Neural cell (in vitro differentiated cells): ENCODE measurements at regions not wholly inside any gene's neighbourhood (a gene's known extent, or its start where the extent isn't known, plus 50 kb on each side); places are given as distances from the start of the nearest gene placed in this dataset.
A peak's percentile ranks its signal among the peaks of the same experiment; 100 is the strongest.

Experiments
- H2AFZ ChIP-seq: fragments of 200-600, 300-800 bp; sonication (generic), shearing (Covaris generic); 2 replicates; pipeline ENCODE4 v1.6.0; 2014; ENCODE audit warnings: low read depth, mild to moderate bottlenecking, antibody characterized with exemption, low read length, moderate library complexity
- H3F3A ChIP-seq: fragments of 200-600 bp; shearing (Covaris generic); 2 replicates; pipeline ENCODE4 v1.6.1; 2016; ENCODE audit warnings: mild to moderate bottlenecking, moderate library complexity, mixed read lengths, antibody characterized with exemption, low read length; ENCODE audit not compliant: insufficient read depth, poor library complexity, severe bottlenecking
- H3K27ac ChIP-seq: fragments of 200-600, 300-800 bp; sonication (generic), shearing (Covaris generic); 2 replicates; pipeline ENCODE4 v1.5.1; 2014; ENCODE audit warnings: mild to moderate bottlenecking, low read length, moderate library complexity
- H3K27me3 ChIP-seq: fragments of 300-800, 200-600 bp; sonication (generic), shearing (Covaris generic); 2 replicates; pipeline ENCODE4 v1.6.0; 2014; ENCODE audit warnings: mild to moderate bottlenecking, low read depth, low read length, moderate library complexity; ENCODE audit not compliant: insufficient read depth
- H3K36me3 ChIP-seq: fragments of 300-800, 200-600 bp; sonication (generic), shearing (Covaris generic); 2 replicates; pipeline ENCODE4 v1.5.1; 2014; ENCODE audit warnings: mild to moderate bottlenecking, antibody characterized with exemption, low read length, moderate library complexity; ENCODE audit not compliant: insufficient read depth
- H3K4me2 ChIP-seq: fragments of 300-800, 200-600 bp; sonication (generic), shearing (Covaris generic); 2 replicates; pipeline ENCODE4 v1.6.0; 2014; ENCODE audit warnings: mild to moderate bottlenecking, low read length
- H3K4me3 ChIP-seq: fragments of 300-800, 200-600 bp; sonication (generic), shearing (Covaris generic); 2 replicates; pipeline ENCODE4 v1.5.1; 2014; ENCODE audit warnings: mild to moderate bottlenecking, low read length, moderate library complexity
- H3K79me2 ChIP-seq: fragments of 200-600 bp; shearing (Covaris generic); replicated peaks from 2 replicates; pipeline ENCODE4 v1.6.0; 2014; ENCODE audit warnings: mild to moderate bottlenecking, low read length, moderate library complexity; ENCODE audit not compliant: insufficient read depth
- H3K9ac ChIP-seq: fragments of 300-800, 200-600 bp; sonication (generic), shearing (Covaris generic); 2 replicates; pipeline ENCODE4 v1.6.1; 2016; ENCODE audit warnings: mild to moderate bottlenecking, low read length, mixed read lengths
- H3K9me2 ChIP-seq: fragments of 200-600 bp; shearing (Covaris generic); 2 replicates; pipeline ENCODE4 v1.6.1; 2016; ENCODE audit warnings: mild to moderate bottlenecking, low read length, mixed read lengths; ENCODE audit not compliant: insufficient read depth
- H3K9me3 ChIP-seq: fragments of 200-600, 300-800 bp; sonication (generic), shearing (Covaris generic); 2 replicates; pipeline ENCODE4 v1.6.1; 2016; ENCODE audit warnings: mild to moderate bottlenecking, mixed run types, low read length, moderate library complexity, mixed read lengths
- H4K20me1 ChIP-seq: fragments of 200-600 bp; shearing (Covaris generic); 2 replicates; pipeline ENCODE4 v1.6.1; 2016; ENCODE audit warnings: mild to moderate bottlenecking, mixed run types; ENCODE audit not compliant: insufficient read depth
- CTCF ChIP-seq: fragments of 450-650 bp; IDR thresholded peaks from 2 replicates; pipeline ENCODE4 v1.5.1; 2014; ENCODE audit warnings: antibody characterized with exemption, mild to moderate bottlenecking, moderate library complexity; ENCODE audit not compliant: poor library complexity, severe bottlenecking
- EP300 ChIP-seq: fragments of 450-650 bp; conservative IDR thresholded peaks from 2 replicates; pipeline ENCODE4 v1.6.1; 2014; ENCODE audit warnings: antibody characterized with exemption, mild to moderate bottlenecking, moderate library complexity; ENCODE audit not compliant: poor library complexity, severe bottlenecking
- EZH2 ChIP-seq: fragments of 200-600, 300-800 bp; shearing (Covaris generic), sonication (generic); IDR thresholded peaks from 2 replicates; pipeline ENCODE4 v1.6.1; 2014; ENCODE audit warnings: antibody characterized with exemption, low read length, borderline replicate concordance, mild to moderate bottlenecking; ENCODE audit not compliant: insufficient read depth, poor library complexity, severe bottlenecking
- MXI1 ChIP-seq: fragments of 450-650 bp; conservative IDR thresholded peaks from 2 replicates; pipeline ENCODE4 v1.6.1; 2014; ENCODE audit warnings: antibody characterized with exemption, mild to moderate bottlenecking; ENCODE audit not compliant: poor library complexity, severe bottlenecking
- POLR2AphosphoS5 ChIP-seq: IDR thresholded peaks from 2 replicates; pipeline ENCODE4 v1.6.1; 2012
- RAD21 ChIP-seq: fragments of 450-650 bp; conservative IDR thresholded peaks from 2 replicates; pipeline ENCODE4 v1.6.1; 2014; ENCODE audit warnings: antibody characterized with exemption, mild to moderate bottlenecking, moderate library complexity
- SMC3 ChIP-seq: fragments of 450-650 bp; conservative IDR thresholded peaks from 2 replicates; pipeline ENCODE4 v1.6.1; 2014; ENCODE audit warnings: antibody characterized with exemption, mild to moderate bottlenecking, moderate library complexity; ENCODE audit not compliant: poor library complexity
- TAF1 ChIP-seq: IDR thresholded peaks from 2 replicates; pipeline ENCODE4 v1.6.1; 2012; ENCODE audit warnings: low read depth
- TF ChIP-seq, protein P1 (sequence below): IDR thresholded peaks from 2 replicates; pipeline ENCODE4 v1.6.1; 2012; ENCODE audit warnings: borderline replicate concordance

DNA sequence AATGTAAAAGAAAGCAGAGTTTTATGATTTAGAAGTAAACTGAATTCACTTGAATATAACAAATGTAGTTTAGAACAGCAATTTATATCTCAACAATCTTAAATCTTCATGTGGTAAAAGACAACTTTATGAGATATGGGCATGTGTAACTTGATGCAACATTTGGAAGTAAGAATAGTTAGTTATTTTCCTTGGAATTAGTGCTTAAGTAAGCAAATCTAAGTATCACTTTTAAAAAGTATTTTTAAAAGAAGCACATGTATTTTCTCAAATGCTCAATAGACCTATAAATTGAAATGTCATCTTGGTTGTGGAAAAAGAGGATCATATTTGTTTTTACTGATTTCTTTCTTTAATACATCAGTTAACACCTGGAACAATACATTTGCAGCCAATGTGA is 340.3 kb upstream of the CDH6 start:
- Histone ChIP-seq H2AFZ (no peak overlapping the region), H3K36me3 (no peaks in the 10 kb centered on the region), H4K20me1 (no peaks in the 10 kb centered on the region), H3K27me3 (no peaks in the 10 kb centered on the region), H3K27ac (no peak overlapping the region), H3K4me2 (no peak overlapping the region), H3K9me3 (no peaks in the 10 kb centered on the region), H3K9me2 (no peaks in the 10 kb centered on the region), H3K79me2 (no peaks in the 10 kb centered on the region), H3F3A (no peaks in the 10 kb centered on the region), H3K4me3 (no peak overlapping the region), H3K9ac (no peak overlapping the region)
- TF ChIP-seq POLR2AphosphoS5 (no peak), EZH2 (no peak), CTCF (no peak), SMC3 (no peak), TAF1 (no peak), RAD21 (no peak), MXI1 (no peak), EP300 (no peak)
- TF ChIP-seq, protein P1, sequence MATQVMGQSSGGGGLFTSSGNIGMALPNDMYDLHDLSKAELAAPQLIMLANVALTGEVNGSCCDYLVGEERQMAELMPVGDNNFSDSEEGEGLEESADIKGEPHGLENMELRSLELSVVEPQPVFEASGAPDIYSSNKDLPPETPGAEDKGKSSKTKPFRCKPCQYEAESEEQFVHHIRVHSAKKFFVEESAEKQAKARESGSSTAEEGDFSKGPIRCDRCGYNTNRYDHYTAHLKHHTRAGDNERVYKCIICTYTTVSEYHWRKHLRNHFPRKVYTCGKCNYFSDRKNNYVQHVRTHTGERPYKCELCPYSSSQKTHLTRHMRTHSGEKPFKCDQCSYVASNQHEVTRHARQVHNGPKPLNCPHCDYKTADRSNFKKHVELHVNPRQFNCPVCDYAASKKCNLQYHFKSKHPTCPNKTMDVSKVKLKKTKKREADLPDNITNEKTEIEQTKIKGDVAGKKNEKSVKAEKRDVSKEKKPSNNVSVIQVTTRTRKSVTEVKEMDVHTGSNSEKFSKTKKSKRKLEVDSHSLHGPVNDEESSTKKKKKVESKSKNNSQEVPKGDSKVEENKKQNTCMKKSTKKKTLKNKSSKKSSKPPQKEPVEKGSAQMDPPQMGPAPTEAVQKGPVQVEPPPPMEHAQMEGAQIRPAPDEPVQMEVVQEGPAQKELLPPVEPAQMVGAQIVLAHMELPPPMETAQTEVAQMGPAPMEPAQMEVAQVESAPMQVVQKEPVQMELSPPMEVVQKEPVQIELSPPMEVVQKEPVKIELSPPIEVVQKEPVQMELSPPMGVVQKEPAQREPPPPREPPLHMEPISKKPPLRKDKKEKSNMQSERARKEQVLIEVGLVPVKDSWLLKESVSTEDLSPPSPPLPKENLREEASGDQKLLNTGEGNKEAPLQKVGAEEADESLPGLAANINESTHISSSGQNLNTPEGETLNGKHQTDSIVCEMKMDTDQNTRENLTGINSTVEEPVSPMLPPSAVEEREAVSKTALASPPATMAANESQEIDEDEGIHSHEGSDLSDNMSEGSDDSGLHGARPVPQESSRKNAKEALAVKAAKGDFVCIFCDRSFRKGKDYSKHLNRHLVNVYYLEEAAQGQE: no peak

DNA sequence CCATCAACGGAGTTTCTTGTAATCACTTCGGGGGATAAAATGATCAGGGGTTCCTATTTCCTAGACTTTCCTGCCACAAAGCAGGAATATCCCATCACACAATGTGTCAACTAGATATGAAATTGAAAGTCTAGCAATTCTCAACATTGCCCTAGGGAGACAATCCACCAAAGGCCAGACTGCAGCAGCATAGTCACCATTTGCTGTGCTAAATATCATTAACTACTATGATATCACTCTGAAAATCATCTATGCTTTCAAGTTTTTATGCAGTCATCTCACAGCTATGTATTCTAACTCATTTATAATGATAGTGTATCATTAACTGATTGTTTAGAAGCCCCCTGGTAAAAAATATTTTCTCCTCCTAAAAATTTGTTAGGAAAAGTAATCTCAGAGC is 342.6 kb upstream of the CDH6 start:
- no peak overlapping the region for H3K4me3 ChIP-seq
- TF ChIP-seq, protein P1: peak; percentile 23
- no peak for TF ChIP-seq EZH2
- no peaks in the 10 kb centered on the region for H4K20me1 ChIP-seq
- no peaks in the 10 kb centered on the region for H3K79me2 ChIP-seq
- no peak overlapping the region for H3K27ac ChIP-seq
- no peak overlapping the region for H3K4me2 ChIP-seq
- no peak overlapping the region for H2AFZ ChIP-seq
- no peaks in the 10 kb centered on the region for H3K27me3 ChIP-seq
- no peak overlapping the region for H3K9ac ChIP-seq
- no peaks in the 10 kb centered on the region for H3K9me3 ChIP-seq
- no peaks in the 10 kb centered on the region for H3F3A ChIP-seq
- H3K9me2 ChIP-seq: no peaks in the 10 kb centered on the region
- H3K36me3 ChIP-seq: no peaks in the 10 kb centered on the region
